GM18517 (cell line): ENCODE measurements at regions not wholly inside any gene's neighbourhood (a gene's known extent, or its start where the extent isn't known, plus 50 kb on each side); places are given as distances from the start of the nearest gene placed in this dataset.
"Not testable (repeated sequence)": the region's sequence is repeated elsewhere in the genome, so short reads cannot be mapped to it uniquely, and the experiment has no call there.

ENCODE experiments used
- ATAC-seq: cut with Tn5 transposase; IDR thresholded peaks from one replicate; pipeline ENCODE4 v1.9.1; 2021; ENCODE audit warnings: mild to moderate bottlenecking, moderate library complexity; ENCODE audit not compliant: unreplicated experiment

DNA sequence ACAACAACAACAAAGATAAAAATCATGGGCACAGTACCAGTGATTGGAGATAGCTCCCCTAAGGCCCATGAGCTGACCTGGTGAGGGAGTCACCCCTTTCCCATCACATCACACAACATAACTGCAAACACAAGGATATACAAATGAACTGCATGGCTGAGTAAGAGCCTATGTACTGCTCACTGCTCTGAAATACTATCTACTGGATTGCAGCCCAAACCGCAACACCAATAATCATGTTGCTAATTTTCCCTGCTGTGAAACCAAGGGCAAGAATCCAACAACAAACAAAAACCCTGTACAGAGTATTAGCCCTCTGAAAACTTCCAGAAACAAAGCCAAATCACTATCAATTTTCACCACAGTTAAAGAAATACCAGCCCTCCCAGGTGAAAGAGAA, 1893.2 kb downstream of the PCDH9 start:
- ATAC-seq = no peak

GRCh38 chr13:65336087-65336749, 1893.9 kb downstream of the PCDH9 start:
- ATAC-seq = no peak

DNA sequence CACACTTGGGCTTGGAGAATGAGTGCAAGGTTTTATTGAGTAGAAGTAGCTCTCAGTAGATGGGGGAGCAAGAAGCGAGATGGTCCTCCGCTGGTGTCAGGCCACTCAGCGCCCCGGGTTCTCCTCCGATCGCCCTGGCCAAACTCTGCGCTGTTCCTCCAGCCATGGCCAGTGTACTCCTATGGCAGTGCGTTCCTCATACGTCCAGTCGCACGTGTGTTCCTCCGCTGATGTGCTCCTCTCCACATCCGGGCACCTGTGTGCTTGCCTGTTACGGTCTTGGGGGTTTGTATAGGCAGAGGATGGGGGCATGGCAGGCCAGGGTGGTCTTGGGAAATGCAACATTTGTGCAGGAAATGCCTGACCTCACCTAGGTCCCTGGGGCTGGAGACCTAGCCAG, 1899.4 kb downstream of the PCDH9 start:
- ATAC-seq = no peak

DNA sequence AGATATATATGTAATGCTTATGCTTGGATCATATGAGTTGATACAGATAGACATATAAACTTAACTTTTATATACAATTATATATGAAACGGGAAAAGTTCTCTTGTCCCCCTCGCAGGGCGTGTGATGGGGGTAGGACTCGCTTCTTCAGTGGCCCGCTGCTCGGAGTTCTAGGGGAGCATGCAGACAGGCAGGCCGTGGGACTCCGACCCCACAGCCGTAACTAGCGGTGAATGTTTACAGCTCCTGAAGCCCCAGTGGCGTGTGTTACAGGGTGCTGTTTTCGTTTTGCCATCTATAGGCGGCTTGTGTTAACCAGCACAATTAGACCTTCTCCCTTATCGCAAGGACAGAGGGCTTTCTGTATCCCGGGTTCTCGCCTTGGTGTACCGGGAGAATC, 1899.8 kb downstream of the PCDH9 start:
- no peak for ATAC-seq

GRCh38 chr13:65323192-65323591, 1906.9 kb downstream of the PCDH9 start:
- not testable (repeated sequence) for ATAC-seq

DNA sequence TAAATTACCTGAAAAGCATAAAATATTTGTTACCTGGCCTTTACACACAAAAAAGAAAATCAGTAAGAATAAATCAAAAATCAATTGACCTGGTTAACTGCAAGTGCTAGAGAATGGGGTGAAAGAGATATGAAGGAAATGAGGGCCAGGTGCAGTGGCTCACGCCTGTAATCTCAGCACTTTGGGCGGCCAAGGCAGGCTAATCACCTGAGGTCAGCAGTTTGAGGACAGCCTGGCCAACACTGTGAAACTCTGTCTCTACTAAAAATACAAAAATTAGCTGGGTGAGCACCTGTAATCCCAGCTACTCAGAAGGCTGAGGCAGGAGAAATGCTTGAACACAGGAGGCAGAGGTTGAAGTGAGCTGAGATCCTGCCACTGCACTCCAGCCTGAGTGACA, 1908.7 kb downstream of the PCDH9 start:
- not testable (repeated sequence) for ATAC-seq

GRCh38 chr13:65314008-65314407, 1916.1 kb downstream of the PCDH9 start:
- ATAC-seq = no peak

DNA sequence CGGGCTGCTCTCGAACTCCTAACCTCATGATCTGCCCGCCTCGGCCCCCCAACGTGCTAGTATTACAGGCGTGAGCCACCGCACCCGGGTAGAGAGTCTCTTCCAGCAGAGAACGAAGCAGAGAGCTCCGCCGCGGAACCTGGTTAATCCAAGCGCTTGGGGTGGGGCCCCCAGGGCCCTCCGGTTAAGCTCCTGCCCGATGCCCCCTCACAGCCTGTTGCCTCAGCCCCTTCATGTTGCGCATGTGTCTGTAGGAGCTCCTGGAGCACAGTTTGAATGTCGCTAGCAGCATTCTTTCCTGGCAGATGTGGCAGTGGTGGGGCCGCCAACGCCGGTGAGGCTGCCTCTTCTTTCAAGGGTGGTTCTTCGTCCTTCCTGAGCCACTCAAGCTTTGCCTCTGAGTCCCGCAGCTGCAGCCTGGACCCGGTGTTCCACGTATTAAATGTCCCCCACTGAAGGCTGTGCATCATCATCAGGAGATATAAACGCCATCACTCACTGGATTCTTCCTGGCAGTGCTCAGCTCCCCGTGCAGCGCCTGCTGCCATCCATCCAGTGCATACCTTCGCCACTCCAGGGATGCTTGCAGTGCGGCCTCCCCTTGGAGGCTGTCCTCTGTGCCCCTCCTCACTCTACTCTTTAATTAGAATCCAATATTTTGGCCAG, 1919.3 kb downstream of the PCDH9 start:
- no peak for ATAC-seq

DNA sequence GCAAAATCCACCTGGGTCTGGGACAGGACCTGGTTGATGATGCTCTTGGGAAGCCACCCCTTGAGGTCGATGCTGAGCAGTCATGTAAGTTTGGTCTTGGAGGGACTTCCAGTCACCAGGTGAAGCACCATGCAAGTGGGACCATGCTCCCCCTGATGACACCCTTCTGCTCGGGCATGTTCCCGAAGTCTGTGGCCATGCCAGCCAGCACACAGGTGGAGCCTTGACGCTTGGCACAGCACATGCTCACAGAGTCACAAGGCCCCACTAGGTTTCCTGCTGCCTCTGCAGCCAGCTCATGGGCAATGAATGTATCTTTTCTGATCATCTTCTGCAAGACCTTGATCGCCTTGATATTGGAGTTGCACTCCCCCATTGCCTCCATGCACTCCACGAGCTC, 1920.2 kb downstream of the PCDH9 start:
- no peak for ATAC-seq

DNA sequence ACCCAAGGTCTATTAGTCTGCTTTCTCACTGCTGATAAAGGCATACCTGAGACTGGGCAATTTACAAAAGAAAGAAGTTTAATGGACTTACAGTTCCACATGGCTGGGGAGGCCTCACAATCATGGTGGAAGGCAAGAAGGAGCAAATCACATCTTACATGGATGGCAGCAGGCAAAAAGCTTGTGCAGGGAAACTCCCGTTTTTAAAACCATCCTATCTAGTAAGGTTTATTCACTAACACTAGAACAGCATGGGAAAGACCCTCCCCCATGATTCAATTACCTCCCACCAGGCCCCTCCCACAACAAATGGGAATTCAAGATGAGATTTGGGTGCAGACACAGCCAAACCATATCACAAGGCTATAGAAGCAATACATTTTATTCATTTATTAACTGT, 1921.4 kb downstream of the PCDH9 start:
- not testable (repeated sequence) for ATAC-seq

GRCh38 chr13:65307056-65307455, 1923.1 kb downstream of the PCDH9 start:
- ATAC-seq = no peak

DNA sequence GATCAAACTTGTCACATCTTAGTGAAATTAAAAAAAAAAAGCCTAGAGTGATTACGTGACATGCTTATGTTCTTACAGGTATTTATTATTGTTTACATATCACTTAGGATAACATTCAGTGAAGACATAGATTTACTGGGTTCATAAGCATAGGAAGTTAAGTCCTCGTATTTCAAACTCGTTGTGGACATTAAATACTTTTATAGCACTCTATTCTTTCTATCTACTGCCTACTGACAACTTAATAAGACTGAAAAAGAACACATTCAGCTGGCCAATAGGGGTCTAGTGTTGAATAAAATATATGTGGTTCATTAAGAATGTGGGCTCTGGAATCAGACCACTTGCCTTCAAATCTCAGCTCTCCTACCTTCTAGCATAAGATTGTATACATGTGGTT, 1927.4 kb downstream of the PCDH9 start:
- no peak for ATAC-seq

- ATAC-seq = no peak
Measured at GRCh38 chr13:65301506-65301905, 1928.6 kb downstream of the PCDH9 start.

- ATAC-seq = no peak
Measured at GRCh38 chr13:65300220-65300619, 1929.9 kb downstream of the PCDH9 start.

DNA sequence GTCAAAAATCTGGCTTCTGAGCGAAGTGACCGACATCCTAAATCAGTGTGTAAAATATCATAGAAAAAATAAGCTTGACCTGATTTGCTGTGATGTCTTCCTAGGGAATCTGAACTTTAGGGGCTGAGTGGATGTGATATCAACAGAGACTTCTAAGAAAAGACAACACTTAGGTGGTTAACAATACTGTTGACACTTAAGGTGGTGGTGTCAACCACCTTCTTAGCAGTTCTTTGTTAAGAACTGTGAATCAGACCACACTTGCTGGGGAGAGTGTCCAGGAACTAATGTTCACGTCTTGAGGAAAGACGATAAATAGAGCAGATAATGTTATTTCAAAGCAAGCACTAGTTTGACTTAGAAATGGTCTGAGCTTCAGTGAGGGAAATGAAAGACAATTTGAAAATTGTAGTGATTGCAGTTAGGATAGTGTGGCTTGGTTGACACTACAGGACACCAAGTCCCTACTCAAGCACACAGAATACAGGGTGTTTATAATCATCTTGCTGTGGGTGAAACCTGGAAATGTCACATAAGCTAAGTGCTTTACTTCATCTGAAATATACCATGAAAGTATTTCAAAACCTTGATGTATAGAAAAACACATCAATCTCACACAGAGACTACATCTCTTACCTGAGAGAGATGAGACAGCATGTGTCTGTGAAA, 1936.5 kb downstream of the PCDH9 start:
- ATAC-seq = no peak

DNA sequence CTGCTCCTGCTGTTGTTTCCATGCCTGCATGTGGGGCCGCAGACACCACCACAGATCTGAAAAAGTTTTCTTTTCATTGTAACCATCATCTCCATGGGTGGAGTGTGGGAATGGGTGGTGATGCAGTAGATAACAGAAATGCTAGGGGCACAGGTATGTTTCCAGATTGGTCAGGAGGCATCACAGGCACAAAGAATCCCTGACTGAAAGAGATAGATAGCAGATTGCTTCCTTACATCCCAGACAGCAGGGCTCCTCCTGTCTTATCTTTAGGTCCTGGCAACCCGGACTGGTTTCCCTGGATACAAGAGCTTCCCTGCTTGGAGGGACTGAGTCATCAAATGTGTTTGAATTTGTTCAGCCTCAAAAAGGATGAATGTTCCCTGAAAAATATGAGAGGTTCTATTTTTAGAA, 1937.6 kb downstream of the PCDH9 start:
- no peak for ATAC-seq

DNA sequence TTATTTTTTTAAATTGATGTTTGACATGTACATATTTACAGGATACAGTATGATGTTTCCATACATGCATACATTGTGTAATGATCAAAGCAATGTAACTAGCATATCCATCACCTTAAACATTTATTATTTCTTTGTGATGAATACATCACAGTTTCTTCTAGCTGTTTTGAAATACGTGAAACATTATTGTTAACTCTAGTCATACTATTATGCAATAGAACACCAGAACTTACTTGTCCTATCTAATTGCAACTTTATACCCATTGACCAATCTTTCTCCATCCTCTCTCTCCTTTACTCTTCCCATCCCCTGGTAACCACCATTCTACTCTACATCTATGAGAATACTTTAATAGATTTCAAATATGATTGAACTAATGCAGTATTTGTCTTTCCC, 1942.7 kb downstream of the PCDH9 start:
- no peak for ATAC-seq

GRCh38 chr13:65275838-65276630, 1954.1 kb downstream of the PCDH9 start:
- no peak for ATAC-seq

DNA sequence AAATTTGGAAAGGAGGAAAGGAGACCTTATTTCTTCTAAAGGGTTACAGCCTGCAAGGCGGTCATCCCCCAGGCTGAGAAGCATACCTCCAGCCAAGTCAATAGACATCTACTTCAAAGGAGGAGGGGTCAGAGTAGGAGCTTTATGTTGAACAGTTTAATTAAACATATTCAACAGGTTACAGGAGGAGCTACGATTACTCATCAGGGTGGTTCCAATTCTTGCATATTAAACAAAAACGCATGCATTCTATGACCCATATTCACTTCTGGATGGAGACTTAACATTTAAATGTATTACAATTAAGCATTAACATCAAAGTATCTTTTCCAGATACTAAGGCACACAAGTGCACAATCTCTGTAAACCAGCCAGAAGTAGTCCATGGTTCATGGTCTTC, 1955.0 kb downstream of the PCDH9 start:
- no peak for ATAC-seq

DNA sequence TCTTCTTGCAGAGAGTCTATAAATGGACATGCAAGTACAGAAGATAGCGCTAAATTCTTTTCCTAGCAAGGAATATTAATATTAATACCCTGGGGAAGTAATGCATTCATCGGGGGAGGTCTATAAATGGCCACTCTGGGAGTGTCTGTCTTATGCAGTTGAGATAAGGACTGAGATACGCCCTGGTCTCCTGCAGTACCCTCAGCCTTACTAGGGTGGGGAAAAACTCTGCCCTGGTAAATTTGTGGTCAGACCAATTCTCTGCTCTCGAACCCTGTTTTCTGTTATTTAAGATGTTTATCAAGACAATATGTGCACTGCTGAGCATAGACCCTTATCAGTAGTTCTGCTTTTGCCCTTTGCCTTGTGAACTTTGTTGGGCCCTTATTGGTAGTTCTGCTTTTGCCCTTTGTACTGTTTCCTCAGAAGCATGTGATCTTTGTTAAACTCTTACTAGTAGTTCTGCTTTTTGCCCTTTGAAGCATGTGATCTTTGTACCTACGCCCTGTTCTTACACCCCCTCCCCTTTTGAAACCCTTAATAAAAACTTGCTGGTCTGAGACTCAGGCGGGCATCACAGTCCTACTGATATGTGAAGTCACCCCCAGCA, 1956.2 kb downstream of the PCDH9 start:
- ATAC-seq = not testable (repeated sequence)

GRCh38 chr13:65268009-65268408, 1962.1 kb downstream of the PCDH9 start:
- no peak for ATAC-seq
